HG03432 (cell line): ENCODE measurements at regions not wholly inside any gene's neighbourhood (a gene's known extent, or its start where the extent isn't known, plus 50 kb on each side); places are given as distances from the start of the nearest gene placed in this dataset.

ENCODE experiments used
- ATAC-seq: cut with Tn5 transposase; IDR thresholded peaks from one replicate; pipeline ENCODE4 v1.9.1; 2021; ENCODE audit warnings: mild to moderate bottlenecking, moderate library complexity; ENCODE audit not compliant: unreplicated experiment

DNA sequence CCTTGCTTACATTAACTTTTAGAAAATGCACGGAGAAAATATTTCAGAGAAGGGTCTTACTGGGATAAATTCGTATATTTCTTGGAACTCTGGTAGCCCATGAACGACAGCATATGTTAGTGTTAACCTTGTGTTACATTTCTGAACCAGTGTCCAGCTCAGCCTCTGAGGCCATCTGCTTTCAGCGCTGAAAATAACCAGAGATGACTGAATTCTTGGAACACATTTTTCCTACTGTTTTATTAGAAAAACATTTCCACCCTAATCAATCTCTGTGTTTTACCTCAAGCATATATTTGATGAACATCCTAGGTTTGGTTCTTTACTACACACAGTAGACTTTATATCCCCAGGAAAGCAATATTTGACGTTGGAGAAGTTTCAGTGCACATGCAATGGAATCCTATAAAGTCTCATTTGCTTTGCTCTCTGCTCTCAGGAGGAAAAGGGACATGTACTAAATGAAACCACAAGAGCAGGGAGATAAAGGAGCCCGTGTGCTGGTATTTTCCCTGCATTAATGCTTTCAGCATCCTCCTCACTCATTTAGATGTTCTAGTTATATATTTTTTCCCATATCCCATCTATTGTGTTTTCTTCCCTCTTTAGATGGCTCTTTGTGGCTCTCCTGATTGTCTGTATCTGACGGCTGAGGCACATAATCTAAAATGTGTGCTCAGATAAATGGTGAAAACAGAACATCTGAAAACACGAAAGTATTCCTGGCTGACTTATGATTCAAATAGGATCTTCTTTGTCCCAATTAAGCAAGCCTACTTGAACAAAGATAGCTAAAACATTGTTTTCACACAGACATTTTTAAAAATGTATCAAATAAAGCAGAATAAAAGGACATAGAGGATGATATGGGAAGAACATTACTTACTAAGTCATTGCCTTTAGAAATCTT lies 151.7 kb upstream of the KCNMB2 start:
- ATAC-seq = no peak

GRCh38 chr3:178385280-178385952 lies 150.8 kb upstream of the KCNMB2 start:
- peak; percentile 59 for ATAC-seq

- no peak for ATAC-seq
These were observed 149.8 kb upstream of the KCNMB2 start for GRCh38 chr3:178386401-178386800.

DNA sequence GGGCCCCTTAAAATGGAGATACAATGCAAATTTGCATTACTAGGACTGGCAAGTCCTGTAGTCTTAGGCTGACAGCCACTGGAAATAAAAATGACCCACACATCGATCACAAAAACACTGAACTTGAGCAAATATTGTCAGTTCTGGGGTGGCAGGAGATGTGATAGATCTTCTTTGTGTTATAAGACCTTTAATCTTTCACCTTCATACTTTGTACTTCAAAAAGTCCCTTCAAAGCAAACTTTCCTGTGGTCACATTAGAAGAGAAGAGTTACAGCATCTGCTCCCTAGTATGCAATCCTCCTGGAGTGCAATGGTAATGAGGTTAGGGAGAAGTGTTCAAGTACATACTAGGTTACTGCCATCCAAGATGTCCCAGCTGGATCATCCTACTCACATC lies 149.4 kb upstream of the KCNMB2 start:
- no peak for ATAC-seq

GRCh38 chr3:178388473-178388872 lies 147.8 kb upstream of the KCNMB2 start:
- no peak for ATAC-seq

GRCh38 chr3:178389258-178389657 lies 147.0 kb upstream of the KCNMB2 start:
- ATAC-seq = no peak

GRCh38 chr3:178392511-178392926 lies 143.7 kb upstream of the KCNMB2 start:
- no peak for ATAC-seq

GRCh38 chr3:178393146-178393545 lies 143.1 kb upstream of the KCNMB2 start:
- ATAC-seq = no peak

GRCh38 chr3:178393824-178394223 lies 142.4 kb upstream of the KCNMB2 start:
- ATAC-seq = no peak

GRCh38 chr3:178396318-178396717 lies 139.9 kb upstream of the KCNMB2 start:
- no peak for ATAC-seq

DNA sequence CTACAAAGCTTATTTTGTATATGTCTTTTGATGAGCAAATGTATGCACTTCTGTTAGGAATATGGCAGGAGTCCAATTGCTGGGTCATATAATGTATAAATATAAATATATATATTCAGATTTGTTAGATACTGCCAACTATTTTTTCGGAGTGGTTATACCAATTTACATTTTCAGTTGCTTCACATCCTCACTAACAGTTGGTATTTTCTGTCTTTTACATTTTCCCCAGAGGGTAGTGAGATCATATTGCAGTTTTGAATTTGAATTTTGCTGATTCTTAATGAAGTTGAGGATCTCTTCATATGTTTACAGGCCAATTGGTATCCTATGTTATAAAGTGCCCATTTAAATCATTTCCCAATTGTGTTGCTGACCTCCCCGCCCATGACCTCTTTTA lies 139.0 kb upstream of the KCNMB2 start:
- ATAC-seq = no peak

DNA sequence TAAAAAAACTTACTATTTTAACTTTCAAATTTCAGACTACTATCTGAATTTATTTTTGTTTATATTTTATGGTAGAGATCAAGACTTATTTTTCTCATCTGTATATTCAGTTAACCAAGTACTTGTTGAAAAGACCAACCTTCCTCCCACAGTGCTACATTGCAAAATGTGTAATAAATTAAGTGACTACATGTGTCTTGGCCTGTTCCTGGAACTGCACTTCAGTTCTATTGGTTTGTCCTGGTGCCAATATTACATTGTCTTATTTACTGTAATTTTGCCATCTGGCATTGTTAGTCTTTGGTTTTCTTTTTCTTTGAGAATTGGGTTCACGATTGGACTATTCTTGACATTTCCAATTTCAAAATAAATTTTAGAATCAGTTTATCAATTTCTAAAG lies 138.4 kb upstream of the KCNMB2 start:
- ATAC-seq = no peak

- no peak for ATAC-seq
These were observed 131.3 kb upstream of the KCNMB2 start for GRCh38 chr3:178404961-178405360.

DNA sequence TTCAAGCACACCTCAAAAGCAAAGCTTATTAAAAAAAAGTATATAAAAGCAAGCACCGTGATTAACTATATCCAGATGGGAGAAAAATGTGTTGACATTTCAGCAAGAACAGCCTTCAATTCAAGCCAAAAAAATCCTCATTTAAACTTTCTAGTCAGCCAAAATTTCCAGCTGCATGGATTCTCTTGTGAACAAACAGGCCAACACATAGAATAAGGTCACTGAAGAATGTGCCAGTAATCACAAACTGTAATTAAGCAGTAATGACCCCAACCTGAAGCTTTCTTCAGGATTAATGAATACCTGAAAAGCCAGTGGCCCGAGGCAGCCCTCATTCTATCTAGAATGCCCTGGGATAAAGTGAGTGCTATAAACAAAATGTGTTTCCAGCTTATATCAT lies 130.7 kb upstream of the KCNMB2 start:
- no peak for ATAC-seq

DNA sequence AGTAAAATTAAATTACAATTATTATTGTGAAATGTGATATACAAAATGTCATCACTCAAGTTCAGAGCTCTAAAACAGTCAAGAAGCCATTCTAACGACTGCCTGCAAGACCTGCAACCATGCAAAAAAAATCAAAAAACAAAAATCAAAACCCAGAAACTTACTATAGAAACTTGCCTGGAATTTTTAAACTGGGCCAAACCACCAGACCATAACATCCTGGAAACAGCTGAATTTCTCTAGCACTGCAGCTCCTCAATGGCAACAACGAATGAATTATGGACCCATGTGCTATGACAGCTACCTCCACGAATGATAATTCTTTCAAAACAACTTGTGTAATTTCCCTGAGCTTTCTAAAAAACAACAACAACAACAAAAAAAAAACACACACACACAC lies 130.0 kb upstream of the KCNMB2 start:
- ATAC-seq = no peak

GRCh38 chr3:178415384-178415783 lies 120.9 kb upstream of the KCNMB2 start:
- no peak for ATAC-seq

DNA sequence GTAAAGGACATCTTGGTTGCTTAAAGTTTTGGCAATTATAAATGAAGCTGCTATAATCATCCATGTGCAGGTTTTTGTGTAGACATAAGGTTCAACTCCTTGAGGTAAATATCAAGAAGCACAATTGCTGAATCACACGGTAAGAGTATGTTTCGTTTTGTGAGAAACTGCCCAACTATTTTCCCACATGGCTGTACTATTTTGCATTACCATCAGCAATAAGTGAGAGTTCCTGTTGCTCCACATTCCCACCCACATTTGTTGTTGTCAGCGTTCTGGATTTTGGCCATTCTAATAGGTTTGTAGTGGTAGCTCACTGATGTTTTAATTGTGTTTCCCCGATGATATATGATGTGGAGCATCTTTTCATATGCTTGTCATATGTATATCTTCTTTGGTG lies 118.5 kb upstream of the KCNMB2 start:
- ATAC-seq = no peak

DNA sequence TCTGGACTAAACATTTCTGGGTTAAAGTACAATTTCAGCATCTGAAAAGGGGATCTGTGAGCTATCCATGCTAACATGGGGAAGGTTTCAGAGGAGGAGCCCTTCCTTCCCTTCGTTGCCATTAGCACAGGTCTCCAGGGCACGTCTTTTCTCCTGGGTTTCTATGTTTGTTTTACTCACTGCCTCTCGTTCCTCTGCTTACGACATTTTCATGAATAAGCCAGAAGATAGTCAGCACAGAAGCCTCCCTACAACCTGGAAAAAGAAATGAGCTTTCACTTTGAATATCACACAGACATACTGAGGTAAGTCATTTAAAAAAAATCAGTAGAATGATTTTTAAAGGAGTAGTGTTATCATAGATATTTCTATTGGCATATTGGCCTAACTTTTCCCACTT lies 117.2 kb upstream of the KCNMB2 start:
- no peak for ATAC-seq

DNA sequence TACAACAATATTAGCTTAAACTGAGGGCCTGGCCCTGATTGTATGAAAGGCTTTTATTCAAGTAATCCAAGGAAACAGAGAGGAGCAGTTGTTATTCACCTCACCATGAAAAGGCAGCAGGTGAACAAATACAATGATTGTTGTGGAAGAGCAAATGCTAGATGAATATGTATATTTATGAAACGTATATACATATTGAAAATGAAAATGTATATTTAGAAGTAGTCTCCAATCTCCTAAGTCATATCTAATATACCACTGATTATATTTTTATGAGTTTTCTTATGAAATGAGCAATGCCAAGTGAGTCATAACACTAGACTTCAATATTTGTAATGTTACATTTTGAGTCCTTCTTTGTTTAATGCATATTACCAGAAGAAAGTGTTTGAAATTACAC lies 116.2 kb upstream of the KCNMB2 start:
- no peak for ATAC-seq

- ATAC-seq = no peak
These were observed 115.2 kb upstream of the KCNMB2 start for GRCh38 chr3:178421069-178421468.

DNA sequence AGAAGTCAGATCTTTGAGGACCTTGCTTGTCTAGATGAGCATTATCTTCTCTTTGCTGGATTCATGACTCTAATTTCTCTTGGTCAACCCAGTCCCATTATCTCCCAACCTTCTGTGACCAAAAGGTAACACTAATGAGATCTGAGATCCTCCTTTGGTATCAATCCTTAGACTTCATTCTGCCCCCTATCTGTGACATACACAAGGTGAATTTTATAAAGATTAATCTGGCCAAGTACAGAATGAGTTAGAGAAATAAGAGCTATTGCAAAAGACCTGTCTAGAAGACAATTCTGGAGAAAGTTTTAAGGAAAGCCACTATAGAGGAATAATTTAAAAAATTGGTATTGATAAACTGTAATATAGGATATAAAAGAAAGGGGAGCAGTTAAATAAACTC lies 113.8 kb upstream of the KCNMB2 start:
- ATAC-seq = no peak

DNA sequence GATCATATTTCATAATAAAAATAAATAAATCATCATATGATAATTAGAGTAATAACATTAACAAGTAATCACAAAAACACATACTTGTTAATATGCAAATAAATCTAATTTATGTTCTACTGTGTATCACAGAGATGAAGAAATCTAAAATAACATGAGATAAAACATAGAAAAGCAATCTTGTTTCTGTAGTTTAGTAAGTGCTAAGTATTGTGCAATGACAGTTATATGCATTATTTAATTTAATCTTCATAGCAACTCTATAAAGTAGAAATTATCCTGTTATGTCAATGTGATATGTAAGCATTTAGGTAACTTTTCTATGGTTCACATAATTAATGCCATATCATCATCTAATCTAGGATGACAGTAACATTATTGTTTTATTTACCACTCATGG lies 108.2 kb upstream of the KCNMB2 start:
- no peak for ATAC-seq
